Erythroblast (primary cell): ENCODE measurements at regions not wholly inside any gene's neighbourhood (a gene's known extent, or its start where the extent isn't known, plus 50 kb on each side); places are given as distances from the start of the nearest gene placed in this dataset.

ENCODE experiments used
- GATA1 ChIP-seq: IDR thresholded peaks from 2 replicates; pipeline ENCODE4 v1.6.1; 2011; ENCODE audit warnings: low read depth, mild to moderate bottlenecking, control low read depth, low read length, moderate library complexity
- POLR2A ChIP-seq: IDR thresholded peaks from 2 replicates; pipeline ENCODE4 v1.6.1; 2011; ENCODE audit warnings: mild to moderate bottlenecking, low read length

DNA sequence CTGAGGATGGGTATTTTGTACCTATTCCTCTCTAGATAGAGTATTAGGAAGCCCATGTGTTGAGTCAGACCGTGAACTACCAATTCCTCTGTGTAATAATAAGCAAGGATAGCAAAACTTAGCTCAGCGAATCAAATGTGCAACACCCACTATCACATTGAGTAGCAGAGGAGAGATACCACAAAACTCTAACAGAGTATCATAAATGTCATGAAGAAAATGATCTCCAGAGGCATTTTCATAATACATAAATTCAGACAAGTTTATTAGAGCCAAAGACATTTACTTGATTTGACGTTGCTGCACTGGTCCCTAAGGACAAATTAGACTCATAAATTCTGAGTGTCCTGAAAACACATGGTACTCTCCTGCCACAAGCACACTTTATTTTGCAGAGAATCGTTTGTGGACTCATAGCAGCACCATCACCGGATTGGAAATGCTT is 245.2 kb downstream of the HAO1 start:
- TF ChIP-seq POLR2A = no peak
- no peak for TF ChIP-seq GATA1
